HuH-7.5 (cell line): ENCODE measurements at regions not wholly inside any gene's neighbourhood (a gene's known extent, or its start where the extent isn't known, plus 50 kb on each side); places are given as distances from the start of the nearest gene placed in this dataset.
A peak's percentile ranks its signal among the peaks of the same experiment; 100 is the strongest.
"Not testable (repeated sequence)": the region's sequence is repeated elsewhere in the genome, so short reads cannot be mapped to it uniquely, and the experiment has no call there.

Experiments
- DNase-seq: peaks from one replicate; pipeline ENCODE4 v3.0.0; 2011; ENCODE audit warnings: low spot score

DNA sequence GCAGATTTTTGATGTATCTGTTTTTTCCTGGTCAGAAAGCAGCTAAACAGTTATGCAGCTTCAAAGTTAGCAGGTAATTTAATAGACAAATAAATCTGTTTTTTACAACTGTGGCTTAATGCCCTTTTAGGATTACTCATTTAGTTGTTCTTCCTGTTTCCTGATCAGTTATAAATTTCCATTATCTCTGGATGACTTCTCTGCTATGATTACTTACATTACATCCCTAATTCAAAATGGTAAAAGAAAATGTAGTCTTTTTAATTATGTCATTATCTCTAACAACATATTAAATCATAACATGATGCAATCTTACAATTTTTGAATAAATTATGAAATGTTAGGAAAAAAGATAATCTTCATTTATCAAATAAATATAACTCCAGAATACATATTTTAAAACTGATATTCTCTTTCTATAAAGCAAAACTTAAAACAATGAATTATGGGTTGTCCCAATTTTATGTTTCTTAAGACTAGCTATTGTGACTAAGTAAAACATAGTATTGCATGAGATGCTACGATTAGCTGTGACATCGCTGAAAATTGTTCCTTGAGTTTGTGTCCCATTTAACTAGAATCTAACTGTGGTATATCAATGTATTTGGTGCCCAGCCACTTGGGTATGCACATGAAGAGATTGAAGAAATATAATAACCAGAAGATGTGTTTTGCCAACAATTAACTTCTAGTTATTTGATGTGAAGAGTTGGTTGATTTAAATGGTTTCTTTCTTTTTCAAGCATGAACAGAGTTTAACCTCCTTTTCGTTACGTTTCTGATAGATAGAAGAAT, 605.3 kb upstream of the SPRY2 start:
- DNase-seq: no peak

DNA sequence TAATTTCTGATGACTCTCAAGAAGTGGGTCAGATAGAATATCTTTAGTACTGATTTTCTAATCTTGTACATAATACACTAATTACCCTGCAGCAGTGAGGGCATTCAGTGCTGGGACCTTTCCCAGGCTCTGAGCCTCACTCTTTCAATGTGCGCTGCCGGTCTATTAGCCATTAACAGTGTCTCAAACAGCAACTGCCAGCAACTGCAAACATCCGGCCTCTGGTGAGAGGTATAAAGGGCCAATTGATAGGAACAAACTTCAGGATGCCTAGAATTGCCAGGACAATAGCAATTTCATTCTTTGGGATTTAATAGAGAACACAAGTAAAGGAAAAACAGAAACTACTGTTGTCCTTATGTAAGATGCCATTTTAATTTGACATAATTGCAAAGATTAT, 604.4 kb upstream of the SPRY2 start:
- peak; percentile 27 for DNase-seq

DNA sequence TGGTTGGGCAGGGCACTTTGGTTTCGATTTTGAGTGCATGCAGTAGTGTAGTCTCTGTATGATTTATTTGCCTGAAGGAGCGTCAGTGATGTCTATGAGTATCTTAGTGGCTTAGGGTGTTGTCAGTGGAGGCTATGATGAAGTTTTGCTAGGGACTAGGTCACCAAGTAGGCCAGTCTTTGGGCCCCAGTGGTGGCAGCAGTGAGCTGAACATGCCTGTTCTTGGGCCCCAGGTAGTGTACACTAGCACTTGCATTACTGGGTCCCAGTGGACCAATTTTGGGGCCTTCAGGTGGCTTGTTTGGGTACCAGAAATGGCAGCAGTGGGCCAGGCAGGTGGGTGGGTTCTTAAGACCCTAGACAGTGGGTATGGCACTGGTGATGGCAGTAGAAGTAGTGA, 598.7 kb upstream of the SPRY2 start:
- no peak for DNase-seq

DNA sequence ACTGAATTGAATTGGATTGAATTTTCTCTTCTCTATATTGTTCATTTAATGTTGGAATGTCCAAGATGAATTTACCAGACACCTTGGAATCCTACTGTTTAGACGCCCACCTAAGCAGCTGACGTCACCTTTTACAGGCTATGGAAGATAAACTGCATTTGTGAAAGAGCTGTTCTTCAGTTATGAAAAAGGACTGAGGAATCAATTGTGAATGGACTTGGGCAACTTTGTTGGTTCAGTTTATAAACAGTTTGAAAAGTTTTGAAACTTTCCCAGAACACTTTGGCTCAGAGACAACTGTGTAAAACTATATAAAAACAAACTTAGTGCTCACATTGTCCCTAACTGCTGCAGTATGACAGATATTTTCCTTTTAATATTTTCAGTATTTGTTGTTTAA, 590.8 kb upstream of the SPRY2 start:
- DNase-seq: no peak

- DNase-seq: no peak
These were observed 590.2 kb upstream of the SPRY2 start for GRCh38 chr13:80931118-80931517.

DNA sequence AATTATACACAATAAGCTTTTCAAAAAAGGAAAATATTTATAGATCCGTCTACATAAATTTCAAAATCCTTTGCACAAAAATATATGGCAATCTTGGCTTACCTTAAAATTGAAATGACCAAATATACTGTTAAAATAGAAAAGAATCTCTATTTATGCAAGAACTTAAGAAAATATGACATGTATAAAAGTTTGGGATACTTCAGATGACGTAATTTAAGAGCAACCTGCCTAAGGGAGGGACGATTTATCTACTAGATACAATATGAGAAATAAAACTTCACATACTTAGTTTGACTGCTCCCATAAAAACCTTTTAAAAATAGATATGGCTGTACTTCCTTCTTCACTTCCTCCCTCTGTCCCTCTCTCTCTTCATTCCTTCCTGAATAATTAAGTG, 587.3 kb upstream of the SPRY2 start:
- no peak for DNase-seq

DNA sequence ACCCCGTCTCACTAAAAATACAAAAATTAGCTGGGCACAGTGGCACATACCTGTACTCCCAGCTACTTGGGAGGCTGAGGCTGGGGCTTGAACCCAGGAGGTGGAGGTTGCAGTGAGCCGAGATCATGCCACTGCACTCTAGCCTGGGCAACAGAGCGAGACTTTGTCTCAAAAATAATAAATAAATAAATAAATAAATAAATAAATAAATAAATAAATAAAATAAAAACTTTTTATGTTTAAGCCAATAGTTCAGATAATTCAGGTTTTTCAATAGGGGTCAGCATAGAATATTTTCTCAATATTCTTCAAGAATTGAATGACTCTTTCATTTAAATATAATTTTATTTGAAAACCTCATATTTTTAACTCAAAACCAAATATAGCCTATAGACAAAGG, 585.1 kb upstream of the SPRY2 start:
- DNase-seq: not testable (repeated sequence)

DNA sequence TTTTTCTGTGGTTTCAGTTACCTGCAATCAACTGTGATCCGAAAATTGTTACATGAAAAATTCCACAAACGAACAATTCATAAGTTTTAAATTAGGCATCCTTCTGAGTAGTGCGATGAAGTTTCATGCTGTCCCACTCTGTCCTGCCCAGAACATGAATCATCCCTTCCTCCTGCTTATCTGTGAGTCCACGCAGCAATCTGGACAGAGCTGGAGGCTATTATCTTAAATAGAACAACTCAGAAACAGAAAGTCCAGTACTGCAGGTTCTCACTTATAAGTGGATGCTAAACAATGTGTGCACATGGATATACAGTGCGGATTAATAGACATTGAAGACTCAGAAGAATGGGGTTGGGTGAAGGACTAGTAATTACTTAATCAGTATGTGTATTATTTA, 583.7 kb upstream of the SPRY2 start:
- no peak for DNase-seq

DNA sequence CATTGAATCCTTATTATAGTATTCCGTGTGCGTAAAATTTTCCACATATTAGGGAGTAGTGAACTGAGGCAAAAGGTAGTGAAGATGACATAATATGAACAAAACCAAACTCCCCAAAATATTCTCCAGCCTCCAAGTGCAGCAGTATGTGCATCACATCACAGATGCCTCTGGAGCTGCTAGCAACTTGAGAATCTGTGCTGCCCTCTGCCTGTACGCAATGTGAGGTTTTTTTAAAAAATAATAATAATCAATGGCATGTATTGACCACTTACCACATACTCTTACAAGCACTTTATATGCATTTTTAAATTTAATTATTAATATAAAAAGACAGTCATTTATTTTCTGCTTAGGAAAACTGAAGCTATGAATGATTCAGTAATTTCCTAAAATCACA, 583.0 kb upstream of the SPRY2 start:
- no peak for DNase-seq

DNA sequence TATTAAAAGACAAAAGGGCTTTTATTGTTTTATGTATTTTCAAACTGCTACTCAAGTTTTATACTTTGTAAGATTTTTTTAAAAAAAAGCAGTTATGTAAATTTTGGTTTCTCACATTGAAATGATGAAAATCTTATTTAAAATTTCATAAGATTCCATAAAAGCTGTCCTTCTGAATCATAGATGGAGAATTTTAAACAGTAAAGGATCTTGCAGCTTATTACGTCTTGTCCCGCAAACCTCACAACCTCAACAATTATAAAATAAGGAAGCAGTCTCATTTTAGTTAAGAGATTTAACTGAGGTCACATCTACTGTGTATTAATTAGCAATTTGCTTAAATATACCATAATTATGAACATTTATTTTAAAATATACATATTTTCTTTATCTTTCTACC, 581.0 kb upstream of the SPRY2 start:
- no peak for DNase-seq

DNA sequence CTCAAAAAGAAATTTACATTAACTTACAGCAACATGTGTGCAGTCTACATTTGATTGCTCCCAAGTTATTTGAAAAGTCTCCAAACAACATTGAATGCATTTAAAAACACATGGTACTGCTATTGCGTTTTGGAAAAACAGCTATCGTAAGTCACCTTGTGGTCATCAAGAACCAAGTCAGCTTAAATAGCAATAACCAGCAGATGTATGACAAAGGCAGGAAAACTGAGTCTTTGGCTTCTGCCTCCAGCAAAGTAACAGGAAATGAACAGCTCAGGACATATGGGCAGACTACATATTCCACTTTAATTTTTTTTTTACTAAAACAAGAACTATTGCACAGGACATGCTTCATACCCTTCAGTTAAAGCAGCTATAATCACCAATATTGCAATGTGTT, 580.6 kb upstream of the SPRY2 start:
- no peak for DNase-seq

DNA sequence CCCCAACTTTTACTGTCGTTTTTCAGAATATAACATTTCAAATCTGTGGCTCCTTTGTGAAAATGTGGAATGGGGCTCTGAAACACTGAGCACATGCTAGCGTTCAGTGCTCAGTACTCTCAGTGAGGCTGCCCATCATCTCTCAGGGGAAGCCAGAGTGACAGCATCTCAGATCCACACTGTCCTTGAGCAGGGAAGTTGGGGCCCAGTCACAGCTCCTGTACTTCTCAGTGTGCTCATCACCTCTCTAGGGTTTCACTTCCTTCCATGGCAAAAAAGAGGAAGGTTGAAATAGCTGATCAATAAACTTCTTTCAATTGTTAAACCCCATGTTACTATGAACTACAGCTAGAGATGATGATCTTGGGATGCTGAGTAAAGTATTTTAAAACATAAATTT, 565.9 kb upstream of the SPRY2 start:
- no peak for DNase-seq

GRCh38 chr13:80904386-80904785, 563.5 kb upstream of the SPRY2 start:
- no peak for DNase-seq

DNA sequence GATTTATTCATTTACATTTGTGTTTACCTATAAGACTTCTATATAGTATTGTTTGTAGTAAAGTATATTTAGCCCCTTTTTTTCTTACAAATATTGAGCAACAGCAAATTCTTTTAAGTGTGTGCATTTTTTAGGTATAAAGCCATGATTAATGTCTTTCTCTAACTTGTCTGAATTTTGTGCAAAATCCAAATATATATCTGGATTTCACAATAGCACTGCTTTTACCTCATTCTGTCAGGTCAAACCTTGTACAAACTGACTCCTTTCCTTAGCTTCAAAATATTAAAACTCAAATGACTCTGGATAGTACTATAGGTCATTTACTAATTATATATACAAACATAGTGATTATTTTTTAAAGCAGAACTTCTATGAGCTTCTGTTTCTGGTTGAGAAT, 563.0 kb upstream of the SPRY2 start:
- no peak for DNase-seq

DNA sequence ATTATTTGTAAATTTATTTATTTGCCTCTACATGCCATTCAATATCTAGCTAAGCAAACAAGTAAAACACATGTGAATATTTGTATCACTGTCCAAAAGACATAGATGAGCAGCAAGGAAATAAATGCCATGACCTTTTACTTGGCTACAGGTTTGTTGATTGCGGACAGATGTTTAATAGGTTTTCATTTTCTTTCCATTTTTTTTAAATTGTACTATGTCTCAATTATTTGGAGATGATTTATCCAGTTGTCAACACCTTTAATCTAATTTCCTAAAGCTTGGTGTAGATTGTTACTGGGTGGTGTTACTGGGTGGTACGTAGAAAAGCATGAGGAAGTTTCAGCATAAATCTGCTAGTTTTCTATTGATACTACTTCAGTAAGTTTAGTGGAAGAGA, 560.6 kb upstream of the SPRY2 start:
- DNase-seq: no peak

GRCh38 chr13:80901111-80901510, 560.2 kb upstream of the SPRY2 start:
- no peak for DNase-seq

- no peak for DNase-seq
These were observed 559.6 kb upstream of the SPRY2 start for GRCh38 chr13:80900561-80900960.

- DNase-seq: not testable (repeated sequence)
These were observed 556.7 kb upstream of the SPRY2 start for GRCh38 chr13:80897641-80898040.

- DNase-seq: no peak
These were observed 554.0 kb upstream of the SPRY2 start for GRCh38 chr13:80894917-80895316.

DNA sequence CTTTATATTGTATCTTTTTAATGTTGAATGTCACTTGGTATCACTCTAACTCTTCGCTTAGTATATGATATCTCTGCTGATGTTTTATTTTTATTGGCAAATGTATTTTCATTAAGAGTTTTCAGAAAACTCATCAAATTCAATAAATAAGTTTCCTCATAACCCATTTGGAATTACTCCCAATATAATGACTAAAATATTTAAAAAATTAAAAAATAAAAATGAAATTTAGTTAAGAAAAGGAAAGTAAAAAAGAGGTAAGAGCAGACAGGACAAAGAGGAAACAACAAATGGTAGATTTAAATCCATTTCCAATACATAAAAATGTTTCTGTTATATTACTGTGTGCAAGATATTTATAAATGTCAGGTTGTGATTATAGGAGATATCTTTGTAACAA, 548.9 kb upstream of the SPRY2 start:
- DNase-seq: no peak

DNA sequence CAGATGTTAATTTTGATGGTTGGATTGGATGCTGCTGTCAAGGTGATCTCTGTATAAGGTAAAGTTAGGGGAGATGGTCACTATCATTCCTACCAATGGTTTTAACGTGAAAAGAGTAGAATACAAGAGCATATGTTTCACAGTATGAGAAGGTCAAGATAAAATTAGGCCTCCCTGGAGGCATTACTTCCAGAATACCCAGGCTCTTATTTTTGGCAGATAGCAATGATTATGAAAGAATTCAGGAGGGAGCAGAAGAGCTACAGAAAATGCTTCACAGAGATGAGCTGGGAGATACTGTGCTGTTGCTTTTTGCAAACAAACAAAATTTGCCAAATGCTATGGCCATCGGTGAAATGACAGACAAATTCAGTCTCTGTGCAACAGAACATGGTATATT, 547.5 kb upstream of the SPRY2 start:
- DNase-seq: no peak

- no peak for DNase-seq
These were observed 543.3 kb upstream of the SPRY2 start for GRCh38 chr13:80884056-80884785.

GRCh38 chr13:80883545-80883944, 542.6 kb upstream of the SPRY2 start:
- no peak for DNase-seq

DNA sequence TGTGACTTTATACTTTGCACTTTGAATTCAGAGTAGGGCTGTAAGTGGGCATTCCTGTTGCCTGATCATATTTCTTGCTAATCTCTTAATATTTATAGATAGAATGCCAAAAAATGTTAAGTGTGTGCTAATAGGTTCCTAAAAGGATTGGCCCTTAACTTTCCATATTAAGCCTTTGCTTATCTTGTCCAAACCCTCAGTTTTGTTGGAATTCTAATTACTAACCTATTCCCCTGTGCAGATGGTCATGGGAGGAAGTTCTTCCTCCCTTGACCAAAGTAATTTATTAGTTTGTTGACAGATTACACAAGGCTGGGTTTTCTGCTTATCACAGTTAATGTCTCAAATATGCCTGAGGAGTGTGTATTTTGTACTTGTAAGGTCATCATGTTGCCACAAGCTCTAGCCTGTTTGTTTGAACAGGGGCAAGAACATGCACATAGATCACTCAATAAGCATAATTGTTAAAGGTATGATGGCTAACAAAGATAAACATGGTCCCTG, 541.1 kb upstream of the SPRY2 start:
- peak; percentile 22 for DNase-seq
